HepG2 (cell line): ENCODE measurements at regions not wholly inside any gene's neighbourhood (a gene's known extent, or its start where the extent isn't known, plus 50 kb on each side); places are given as distances from the start of the nearest gene placed in this dataset.

ENCODE experiments used
- ATAC-seq: fragments of 200-7000 bp; cut with Tn5 transposase; 3 replicates; pipeline ENCODE4 v1.9.1; 2020; ENCODE audit warnings: mild to moderate bottlenecking, moderate library complexity
- BruUV-seq: library from RNA; stranded (reverse); fragments of 400-500 nt; replicated peaks from 2 replicates; lab custom pipeline; 2021; lab: Mats Ljungman, UMichigan
- CTCF ChIA-PET: fragments of 300-600 bp; formaldehyde crosslinking; extraction: SDS; loops from one replicate; lab custom pipeline; 2021; ENCODE audit warnings: low total read pairs, inconsistent platforms, low intra/inter-chr PET ratio; lab: Yijun Ruan, JAX
- POLR2A ChIA-PET: fragments of 350-600 bp; sonication (Branson Sonifier 250); formaldehyde crosslinking; loops from one replicate; lab custom pipeline; 2020; ENCODE audit warnings: antibody characterized with exemption, inconsistent platforms; lab: Yijun Ruan, JAX
- DNase-seq: peaks from one replicate; pipeline ENCODE4 v3.0.0-alpha.2; 2015; ENCODE audit warnings: low spot score
- FAIRE-seq: peaks from 3 replicates; lab custom pipeline; 2011; peaks lifted over from hg19 to GRCh38; lab: Jason Lieb, UNC
- H2AFZ ChIP-seq: one replicate; pipeline ENCODE4 v1.6.1; 2011; ENCODE audit warnings: low read length, inconsistent platforms
- H3K27ac ChIP-seq: fragments of 300-600 bp; 3 replicates; pipeline ENCODE4 v1.8.0; 2011; ENCODE audit warnings: mixed run types, mild to moderate bottlenecking, mixed read lengths, low read length, inconsistent platforms; ENCODE audit not compliant: insufficient read depth; ENCODE audit errors: extremely low read length
- H3K27me3 ChIP-seq, 2 experiments: fragments of 200-600 bp in 1 of 2; 2 replicates in 1 of 2; 3 replicates in 1 of 2; pipeline versions ENCODE4 v1.6.0 to v1.8.0; 2011; ENCODE audit warnings: low read length in 2 of 2, mild to moderate bottlenecking in 2 of 2, moderate library complexity in 2 of 2, inconsistent platforms in 1 of 2; ENCODE audit not compliant: insufficient read depth in 2 of 2, control insufficient read depth in 1 of 2
- H3K36me3 ChIP-seq, 2 experiments: fragments of 200-600 bp in 1 of 2; replicated peaks in 1 of 2; 2 replicates in 1 of 2; 3 replicates in 1 of 2; pipeline versions ENCODE4 v1.5.1 to v1.8.0; 2011; ENCODE audit warnings: low read length in 2 of 2, inconsistent platforms in 1 of 2; ENCODE audit not compliant: insufficient read depth in 2 of 2, control insufficient read depth in 1 of 2
- H3K4me1 ChIP-seq: 2 replicates; pipeline ENCODE4 v1.5.1; 2012; ENCODE audit warnings: low read length, inconsistent platforms; ENCODE audit not compliant: insufficient read depth
- H3K4me2 ChIP-seq: 2 replicates; pipeline ENCODE4 v1.6.0; 2011; ENCODE audit warnings: low read depth, low read length, inconsistent platforms
- H3K4me3 ChIP-seq, 3 experiments: fragments of 200-600 bp in 1 of 3; sonication (generic), shearing (Covaris generic) in 1 of 3; replicated peaks in 1 of 3; 2 replicates each; pipeline ENCODE4 v1.5.1; 2011 to 2016; ENCODE audit warnings: low read length in 3 of 3, inconsistent platforms in 2 of 3, low read depth in 2 of 3, mild to moderate bottlenecking in 2 of 3, control low read depth in 1 of 3, mixed read lengths in 1 of 3; ENCODE audit not compliant: insufficient read depth in 1 of 3
- H3K79me2 ChIP-seq: one replicate; pipeline ENCODE4 v1.6.1; 2011; ENCODE audit warnings: low read length, inconsistent platforms; ENCODE audit not compliant: insufficient read depth
- H3K9ac ChIP-seq: 2 replicates; pipeline ENCODE4 v1.6.0; 2011; ENCODE audit warnings: mild to moderate bottlenecking, low read depth, low read length, inconsistent platforms; ENCODE audit not compliant: insufficient read depth
- H3K9me3 ChIP-seq: 2 replicates; pipeline ENCODE4 v1.5.1; 2012; ENCODE audit warnings: mild to moderate bottlenecking, low read length
- H4K20me1 ChIP-seq: 2 replicates; pipeline ENCODE4 v1.6.0; 2011; ENCODE audit warnings: inconsistent platforms, mild to moderate bottlenecking, low read length, moderate library complexity; ENCODE audit not compliant: insufficient read depth
- ASH2L ChIP-seq: fragments of 300-600, 200-600 bp; sonication (generic); IDR thresholded peaks from 2 replicates; pipeline ENCODE4 v1.7.0; 2017; ENCODE audit warnings: low read depth, mild to moderate bottlenecking, moderate library complexity, mixed read lengths, low read length; ENCODE audit not compliant: insufficient read length
- ATM ChIP-seq: fragments of 450-650 bp; IDR thresholded peaks from 2 replicates; pipeline ENCODE4 v1.7.1; 2017; ENCODE audit warnings: mild to moderate bottlenecking, borderline replicate concordance
- CCDC6 ChIP-seq: sonication (generic); formaldehyde crosslinking; IDR thresholded peaks from 2 replicates; pipeline ENCODE4 v1.8.1; 2022; ENCODE audit warnings: mild to moderate bottlenecking, missing genetic modification reagents, moderate library complexity
- EED ChIP-seq: sonication (generic); formaldehyde crosslinking; IDR thresholded peaks from 2 replicates; pipeline ENCODE4 v1.5.0; 2020; ENCODE audit warnings: mild to moderate bottlenecking, missing genetic modification reagents
- FOSL1 ChIP-seq: sonication (generic); formaldehyde crosslinking; IDR thresholded peaks from 2 replicates; pipeline ENCODE4 v1.9.0; 2021; ENCODE audit warnings: missing genetic modification reagents, borderline replicate concordance
- HOXD1 ChIP-seq: sonication (generic); formaldehyde crosslinking; IDR thresholded peaks from 2 replicates; pipeline ENCODE4 v1.5.0; 2020; ENCODE audit warnings: missing genetic modification reagents
- MBD4 ChIP-seq: IDR thresholded peaks from 2 replicates; pipeline ENCODE4 v1.6.1; 2012; ENCODE audit warnings: low read length, inconsistent platforms, borderline replicate concordance
- NCOA5 ChIP-seq: sonication (generic); formaldehyde crosslinking; IDR thresholded peaks from 2 replicates; pipeline ENCODE4 v1.4.0; 2020; ENCODE audit warnings: missing genetic modification reagents
- RAD51 ChIP-seq: fragments of 450-650 bp; IDR thresholded peaks from 2 replicates; pipeline ENCODE4 v1.6.1; 2016; ENCODE audit warnings: borderline replicate concordance
- RERE ChIP-seq: IDR thresholded peaks from 2 replicates; pipeline ENCODE4 v1.6.1; 2016; ENCODE audit warnings: low read depth, missing genetic modification reagents, missing compliant biosample characterization
- SYNCRIP ChIP-seq: fragments of 200-400 bp; formaldehyde crosslinking; IDR thresholded peaks from 2 replicates; pipeline ENCODE4 v1.6.1; 2018; ENCODE audit warnings: mild to moderate bottlenecking, low read depth, low read length; ENCODE audit not compliant: insufficient read depth
- ZFP41 ChIP-seq: sonication (generic); formaldehyde crosslinking; IDR thresholded peaks from 2 replicates; pipeline ENCODE4 v1.4.0; 2020; ENCODE audit warnings: mild to moderate bottlenecking, missing genetic modification reagents, borderline replicate concordance
- ZNF121 ChIP-seq: sonication (generic); formaldehyde crosslinking; IDR thresholded peaks from 2 replicates; pipeline ENCODE4 v1.5.0; 2020; ENCODE audit warnings: mild to moderate bottlenecking, missing genetic modification reagents
- ZNF160 ChIP-seq: sonication (generic); formaldehyde crosslinking; IDR thresholded peaks from 2 replicates; pipeline ENCODE4 v1.8.0; 2022; ENCODE audit warnings: mild to moderate bottlenecking, inconsistent platforms, missing genetic modification reagents
- ZNF558 ChIP-seq: sonication (generic); formaldehyde crosslinking; IDR thresholded peaks from 2 replicates; pipeline ENCODE4 v1.9.0; 2022; ENCODE audit warnings: mild to moderate bottlenecking, missing genetic modification reagents, borderline replicate concordance
- ZNF747 ChIP-seq: sonication (generic); formaldehyde crosslinking; IDR thresholded peaks from 2 replicates; pipeline ENCODE4 v1.8.1; 2023; ENCODE audit warnings: missing genetic modification reagents, mild to moderate bottlenecking, borderline replicate concordance
- WGBS: methylation state at CpG from one replicate; pipeline ENCODE4 v1.1.6; 2017; ENCODE audit warnings: low lambda C conversion rate; 5-methylcytosine and 5-hydroxymethylcytosine counted together
- in situ Hi-C: cut with HindIII; loops from 2 replicates; pipeline ENCODE4 v1.10.0; 2017; ENCODE audit warnings: low pct_unique_long_range_greater_than_20kb; ENCODE audit not compliant: extremely low pct_ligation_motif_present
- intact Hi-C: fragments of 100-400 bp; cut with micrococcal nuclease; formaldehyde crosslinking; loops from one replicate; pipeline ENCODE4 v1.10.0; 2022; ENCODE audit not compliant: unreplicated experiment
- TF ChIP-seq, protein P1 (sequence below): sonication (generic); formaldehyde crosslinking; IDR thresholded peaks from 2 replicates; pipeline ENCODE4 v1.4.0; 2020; ENCODE audit warnings: mild to moderate bottlenecking, missing genetic modification reagents

- in situ Hi-C loops (no loop called here), intact Hi-C loops (no loop called here)
- peaks cover 23% of the 10 kb centered on the region for H3K4me1 ChIP-seq
- no peak overlapping the region for H3K27ac ChIP-seq
- no peak for ATAC-seq
- no peaks in the 10 kb centered on the region for H4K20me1 ChIP-seq
- no peak overlapping the region for H3K9ac ChIP-seq
- BruUV-seq, result no TSS peak
- H3K9me3 ChIP-seq, result no peaks in the 10 kb centered on the region
- ChIA-PET CTCF (no interaction called here), POLR2A (no interaction called here)
- H3K36me3 ChIP-seq, result no peaks in the 10 kb centered on the region
- H3K27me3 ChIP-seq, result no peaks in the 10 kb centered on the region
- TF ChIP-seq ASH2L (no peak), ZNF121 (CRISPR knock-in tag) (no peak), ZNF558 (CRISPR knock-in tag) (no peak), SYNCRIP (no peak), CCDC6 (CRISPR knock-in tag) (no peak), HOXD1 (CRISPR knock-in tag) (no peak), ATM (no peak), ZNF160 (no peak), RAD51 (no peak), RERE (CRISPR knock-in tag) (no peak), ZFP41 (no peak), MBD4 (no peak), ZNF747 (CRISPR knock-in tag) (no peak), NCOA5 (no peak), FOSL1 (CRISPR knock-in tag) (no peak), EED (CRISPR knock-in tag) (no peak)
- TF ChIP-seq, protein P1, sequence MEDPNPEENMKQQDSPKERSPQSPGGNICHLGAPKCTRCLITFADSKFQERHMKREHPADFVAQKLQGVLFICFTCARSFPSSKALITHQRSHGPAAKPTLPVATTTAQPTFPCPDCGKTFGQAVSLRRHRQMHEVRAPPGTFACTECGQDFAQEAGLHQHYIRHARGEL (CRISPR knock-in tag), result no peak
- no peak for DNase-seq
- H2AFZ ChIP-seq, result no peak overlapping the region
- H3K79me2 ChIP-seq, result no peaks in the 10 kb centered on the region
- no peak overlapping the region for H3K4me3 ChIP-seq
- 52% methylated on average over 5 of the region's 11 CpGs for WGBS
- no peak overlapping the region for H3K4me2 ChIP-seq
- no peak for FAIRE-seq
These were observed 76.8 kb upstream of the ALDH1L1 start for GRCh38 chr3:126257174-126257573.
